ENCODE measurements at regions not wholly inside any gene's neighbourhood (a gene's known extent, or its start where the extent isn't known, plus 50 kb on each side); places are given as distances from the start of the nearest gene placed in this dataset.

DNA sequence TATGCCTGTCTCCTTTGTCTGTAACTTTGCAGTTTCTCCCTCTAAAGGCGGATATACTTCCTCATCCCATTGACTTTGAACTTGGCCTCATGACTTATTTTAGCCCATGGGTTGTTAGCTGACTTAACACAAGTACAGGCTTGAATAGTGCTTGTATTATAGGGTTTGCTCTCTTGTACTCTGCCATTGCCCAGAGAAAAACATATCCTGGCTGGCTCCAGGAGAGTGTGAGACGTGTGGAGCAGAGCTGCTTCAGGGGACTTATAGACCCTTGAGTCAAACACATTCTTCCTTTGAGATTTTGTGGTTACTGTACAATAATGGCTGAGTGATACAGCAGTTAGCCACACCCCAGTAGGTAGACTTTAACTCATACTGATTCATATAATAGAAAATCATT is 124.0 kb downstream of the RAP2B start:
- H3K27ac ChIP-seq (ENCODE audit: insufficient read depth, low read length), result no peak overlapping the region
- H4K20me1 ChIP-seq (ENCODE audit: control insufficient read depth, extremely low read depth, insufficient read depth, low read length), result no peaks in the 10 kb centered on the region
- no peaks in the 10 kb centered on the region for H3K27me3 ChIP-seq (ENCODE audit: control insufficient read depth, insufficient read depth, low read length)
- H3K4me1 ChIP-seq (ENCODE audit: control insufficient read depth, extremely low read depth, insufficient read depth, low read length), result peaks cover 2% of the 10 kb centered on the region
- no peak overlapping the region for H3K4me2 ChIP-seq (ENCODE audit: extremely low read depth, insufficient read depth, low read length)
- no peak overlapping the region for H3K4me3 ChIP-seq (replicated peaks in 1 of 4; ENCODE audit: control extremely low read depth in 1 of 4, insufficient read depth in 1 of 4, low read depth in 3 of 4, low read length in 4 of 4)
- H3K9ac ChIP-seq (ENCODE audit: insufficient read depth, low read length), result no peak overlapping the region
- no peaks in the 10 kb centered on the region for H3K79me2 ChIP-seq (ENCODE audit: control insufficient read depth, insufficient read depth, low read length)
- no peak overlapping the region for H2AFZ ChIP-seq (ENCODE audit: low read length)
- no peak for TF ChIP-seq EZH2 (IDR thresholded peaks at IDR 0.05; ENCODE audit: low read length, missing control alignments)
- TF ChIP-seq, protein P1, sequence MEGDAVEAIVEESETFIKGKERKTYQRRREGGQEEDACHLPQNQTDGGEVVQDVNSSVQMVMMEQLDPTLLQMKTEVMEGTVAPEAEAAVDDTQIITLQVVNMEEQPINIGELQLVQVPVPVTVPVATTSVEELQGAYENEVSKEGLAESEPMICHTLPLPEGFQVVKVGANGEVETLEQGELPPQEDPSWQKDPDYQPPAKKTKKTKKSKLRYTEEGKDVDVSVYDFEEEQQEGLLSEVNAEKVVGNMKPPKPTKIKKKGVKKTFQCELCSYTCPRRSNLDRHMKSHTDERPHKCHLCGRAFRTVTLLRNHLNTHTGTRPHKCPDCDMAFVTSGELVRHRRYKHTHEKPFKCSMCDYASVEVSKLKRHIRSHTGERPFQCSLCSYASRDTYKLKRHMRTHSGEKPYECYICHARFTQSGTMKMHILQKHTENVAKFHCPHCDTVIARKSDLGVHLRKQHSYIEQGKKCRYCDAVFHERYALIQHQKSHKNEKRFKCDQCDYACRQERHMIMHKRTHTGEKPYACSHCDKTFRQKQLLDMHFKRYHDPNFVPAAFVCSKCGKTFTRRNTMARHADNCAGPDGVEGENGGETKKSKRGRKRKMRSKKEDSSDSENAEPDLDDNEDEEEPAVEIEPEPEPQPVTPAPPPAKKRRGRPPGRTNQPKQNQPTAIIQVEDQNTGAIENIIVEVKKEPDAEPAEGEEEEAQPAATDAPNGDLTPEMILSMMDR (conservative IDR thresholded peaks at IDR 0.05 in 1 of 2, IDR thresholded peaks at IDR 0.05 in 1 of 2; ENCODE audit: low read depth in 1 of 2, low read length in 2 of 2), result no peak
- no peaks in the 10 kb centered on the region for H3K36me3 ChIP-seq (ENCODE audit: control insufficient read depth, insufficient read depth, low read length)
- no peaks in the 10 kb centered on the region for H3K9me3 ChIP-seq (ENCODE audit: control insufficient read depth, insufficient read depth, low read depth, low read length)
- no peak for DNase-seq (ENCODE audit: low read depth in 2 of 2)

DNA sequence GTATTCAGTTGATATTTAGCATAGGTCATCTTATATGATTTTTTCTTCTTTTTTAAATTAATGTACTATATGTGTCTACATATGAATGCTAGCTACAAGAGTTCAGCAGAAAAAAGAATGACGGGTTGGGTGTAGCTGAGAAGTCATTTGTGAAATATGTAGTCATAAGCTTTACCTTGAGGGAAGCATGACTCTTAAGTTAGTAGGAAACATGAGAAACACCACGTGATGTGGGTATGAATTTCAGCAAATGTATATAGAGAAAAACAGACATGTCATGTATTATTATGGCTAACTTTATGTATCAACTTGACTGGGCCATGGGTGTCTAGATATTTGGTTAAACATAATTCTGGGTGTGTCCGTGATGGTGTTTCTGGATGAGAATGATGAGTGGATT is 125.0 kb downstream of the RAP2B start:
- H3K27ac ChIP-seq (ENCODE audit: insufficient read depth, low read length), result no peak overlapping the region
- peaks cover 2% of the 10 kb centered on the region for H3K4me1 ChIP-seq (ENCODE audit: control insufficient read depth, extremely low read depth, insufficient read depth, low read length)
- DNase-seq (ENCODE audit: low read depth in 2 of 2), result no peak
- no peak overlapping the region for H3K4me2 ChIP-seq (ENCODE audit: extremely low read depth, insufficient read depth, low read length)
- H3K4me3 ChIP-seq (replicated peaks in 1 of 4; ENCODE audit: control extremely low read depth in 1 of 4, insufficient read depth in 1 of 4, low read depth in 3 of 4, low read length in 4 of 4), result no peak overlapping the region
- TF ChIP-seq, protein P1 (conservative IDR thresholded peaks at IDR 0.05 in 1 of 2, IDR thresholded peaks at IDR 0.05 in 1 of 2; ENCODE audit: low read depth in 1 of 2, low read length in 2 of 2), result no peak
- TF ChIP-seq EZH2 (IDR thresholded peaks at IDR 0.05; ENCODE audit: low read length, missing control alignments), result no peak
- H3K79me2 ChIP-seq (ENCODE audit: control insufficient read depth, insufficient read depth, low read length), result no peaks in the 10 kb centered on the region
- no peaks in the 10 kb centered on the region for H3K36me3 ChIP-seq (ENCODE audit: control insufficient read depth, insufficient read depth, low read length)
- H3K27me3 ChIP-seq (ENCODE audit: control insufficient read depth, insufficient read depth, low read length), result no peaks in the 10 kb centered on the region
- H3K9me3 ChIP-seq (ENCODE audit: control insufficient read depth, insufficient read depth, low read depth, low read length), result no peaks in the 10 kb centered on the region
- H2AFZ ChIP-seq (ENCODE audit: low read length), result no peak overlapping the region
- H3K9ac ChIP-seq (ENCODE audit: insufficient read depth, low read length), result no peak overlapping the region
- H4K20me1 ChIP-seq (ENCODE audit: control insufficient read depth, extremely low read depth, insufficient read depth, low read length), result no peaks in the 10 kb centered on the region

GRCh38 chr3:153289334-153289808 is 127.3 kb downstream of the RAP2B start:
- H3K27ac ChIP-seq (ENCODE audit: insufficient read depth, low read length), result no peak overlapping the region
- TF ChIP-seq EZH2 (IDR thresholded peaks at IDR 0.05; ENCODE audit: low read length, missing control alignments), result no peak
- TF ChIP-seq, protein P1 (conservative IDR thresholded peaks at IDR 0.05 in 1 of 2, IDR thresholded peaks at IDR 0.05 in 1 of 2; ENCODE audit: low read depth in 1 of 2, low read length in 2 of 2), result no peak
- no peak overlapping the region for H3K9ac ChIP-seq (ENCODE audit: insufficient read depth, low read length)

More at GRCh38 chr3:153289334-153289808, 127.3 kb downstream of the RAP2B start:
- Histone ChIP-seq H3K4me2 (ENCODE audit: extremely low read depth, insufficient read depth, low read length) (no peak overlapping the region), H3K9me3 (ENCODE audit: control insufficient read depth, insufficient read depth, low read depth, low read length) (no peaks in the 10 kb centered on the region), H3K79me2 (ENCODE audit: control insufficient read depth, insufficient read depth, low read length) (no peaks in the 10 kb centered on the region), H3K36me3 (ENCODE audit: control insufficient read depth, insufficient read depth, low read length) (no peaks in the 10 kb centered on the region), H4K20me1 (ENCODE audit: control insufficient read depth, extremely low read depth, insufficient read depth, low read length) (no peaks in the 10 kb centered on the region), H3K27me3 (ENCODE audit: control insufficient read depth, insufficient read depth, low read length) (no peaks in the 10 kb centered on the region), H3K4me3 (replicated peaks in 1 of 4; ENCODE audit: control extremely low read depth in 1 of 4, insufficient read depth in 1 of 4, low read depth in 3 of 4, low read length in 4 of 4) (no peak overlapping the region), H3K4me1 (ENCODE audit: control insufficient read depth, extremely low read depth, insufficient read depth, low read length) (peaks cover 2% of the 10 kb centered on the region), H2AFZ (ENCODE audit: low read length) (no peak overlapping the region)
- peak; percentile 21 to 40 for DNase-seq (ENCODE audit: low read depth in 2 of 2)

All from fibroblast of lung (primary cell).